Esophagus squamous epithelium (tissue), 5 donors: ENCODE measurements at regions not wholly inside any gene's neighbourhood (a gene's known extent, or its start where the extent isn't known, plus 50 kb on each side); places are given as distances from the start of the nearest gene placed in this dataset.

Experiments
- DNase-seq: peaks from one replicate; lab custom pipeline; 2025; lab: John Stamatoyannopoulos, UW
- H3K27ac ChIP-seq, 4 donors: fragments of 200-600 bp; sonication (generic); one replicate each; pipeline ENCODE4 v1.5.1; 2016 to 2019; ENCODE audit warnings: mild to moderate bottlenecking in 1 of 4
- H3K27me3 ChIP-seq, 4 donors: fragments of 200-600 bp; sonication (generic); 1 replicate in 3 of 4; 2 replicates in 1 of 4; pipeline versions ENCODE4 v1.5.1 to v1.6.0; 2017 to 2021; ENCODE audit warnings: antibody characterized with exemption in 1 of 4
- H3K36me3 ChIP-seq, 3 donors: fragments of 200-600 bp; sonication (generic); one replicate each; pipeline ENCODE4 v1.5.1; 2016 to 2019
- H3K4me1 ChIP-seq, 3 donors: fragments of 200-600 bp; sonication (generic); one replicate each; pipeline ENCODE4 v1.5.1; 2017 to 2019
- H3K4me3 ChIP-seq, 4 donors: fragments of 200-600 bp; sonication (generic); 1 replicate in 3 of 4; 2 replicates in 1 of 4; pipeline ENCODE4 v1.5.1; 2016 to 2019; ENCODE audit warnings: mild to moderate bottlenecking in 2 of 4, moderate library complexity in 1 of 4
- H3K9me3 ChIP-seq, 3 donors: fragments of 200-600 bp; sonication (generic); one replicate each; pipeline ENCODE4 v1.5.1; 2016 to 2019
- CTCF ChIP-seq, 6 experiments: fragments of 450-650 bp in 4 of 6; fragments of 200-600 bp in 2 of 6; sonication (generic) in 2 of 6; IDR thresholded peaks; one replicate each; pipeline ENCODE4 v1.5.1; 2016 to 2019; ENCODE audit warnings: antibody characterized with exemption in 6 of 6, mild to moderate bottlenecking in 4 of 6, moderate library complexity in 4 of 6
- POLR2A ChIP-seq, 4 donors: fragments of 450-650 bp; IDR thresholded peaks; one replicate each; pipeline ENCODE4 v1.6.1; 2017; ENCODE audit warnings: antibody characterized with exemption in 4 of 4, mild to moderate bottlenecking in 4 of 4, moderate library complexity in 3 of 4
- WGBS, 2 donors: methylation state at CpG; one replicate each; pipeline ENCODE4 v1.1.5; 2018; 5-methylcytosine and 5-hydroxymethylcytosine counted together
- intact Hi-C: fragments of 100-400 bp; cut with DNase I; formaldehyde crosslinking; loops from one replicate; pipeline ENCODE4 v1.15.0; 2022
- donor health status: DM: yes; HTN: yes; CAD: no.

DNA sequence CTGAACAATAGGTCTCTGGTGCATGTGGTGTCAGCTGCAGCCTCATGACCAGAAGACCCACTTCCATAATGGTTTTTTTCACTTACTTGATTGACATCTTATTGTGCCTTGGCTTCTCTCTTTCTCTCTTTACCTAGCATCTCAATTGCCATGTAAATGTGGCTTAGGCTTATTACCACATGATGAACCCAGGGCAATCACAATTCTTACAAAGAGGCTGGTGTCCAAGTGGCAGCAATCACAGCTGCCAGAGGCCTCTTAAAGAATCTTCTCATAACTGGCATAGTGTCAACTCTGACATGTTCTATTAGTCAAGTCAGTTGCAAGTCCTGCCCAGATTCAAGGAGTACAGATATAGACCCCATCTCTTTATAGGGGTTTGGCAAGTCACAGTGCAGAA lies 1224.8 kb downstream of the SUCLG1 start:
- intact Hi-C loops: no loop called here
- no peaks in the 10 kb centered on the region for H3K9me3 ChIP-seq
- H3K36me3 ChIP-seq: no peaks in the 10 kb centered on the region
- no peaks in the 10 kb centered on the region for H3K4me1 ChIP-seq
- DNase-seq: no peak
- H3K27me3 ChIP-seq: no peaks in the 10 kb centered on the region
- no peak overlapping the region for H3K27ac ChIP-seq
- no peak for TF ChIP-seq CTCF (IDR thresholded peaks at IDR 0.05)
- no peak for TF ChIP-seq POLR2A (IDR thresholded peaks at IDR 0.05)
- no peak overlapping the region for H3K4me3 ChIP-seq

DNA sequence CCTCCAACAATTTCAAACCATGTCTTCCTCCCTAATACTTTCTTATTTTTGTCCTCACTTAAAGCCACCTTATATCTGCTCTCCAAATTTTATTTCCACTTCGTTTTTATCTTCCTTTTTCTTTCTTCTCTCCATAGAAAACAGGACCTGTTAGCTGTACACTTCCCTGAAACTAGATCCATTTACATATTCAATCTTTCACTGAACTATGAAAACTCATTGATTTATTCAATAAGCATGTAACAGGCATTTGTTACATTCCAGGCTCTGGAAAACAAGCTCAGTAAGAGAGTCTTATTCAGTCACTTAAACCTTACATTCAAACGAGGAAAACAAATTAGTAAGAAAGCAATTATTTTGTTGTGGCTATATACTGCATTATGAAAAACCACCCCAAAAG lies 1225.3 kb downstream of the SUCLG1 start:
- Histone ChIP-seq H3K4me1 (no peaks in the 10 kb centered on the region), H3K9me3 (no peaks in the 10 kb centered on the region), H3K36me3 (no peaks in the 10 kb centered on the region), H3K27me3 (no peaks in the 10 kb centered on the region), H3K27ac (no peak overlapping the region), H3K4me3 (no peak overlapping the region)
- WGBS, 2 donors: 39 to 51% methylated on average over 2 of the region's 2 CpGs
- no peak for DNase-seq
- intact Hi-C loops: no loop called here
- TF ChIP-seq CTCF (IDR thresholded peaks at IDR 0.05): no peak
- no peak for TF ChIP-seq POLR2A (IDR thresholded peaks at IDR 0.05)

GRCh38 chr2:83233326-83233725 lies 1225.8 kb downstream of the SUCLG1 start:
- Histone ChIP-seq H3K27me3 (no peaks in the 10 kb centered on the region), H3K27ac (no peak overlapping the region), H3K36me3 (no peaks in the 10 kb centered on the region), H3K4me1 (no peaks in the 10 kb centered on the region), H3K9me3 (no peaks in the 10 kb centered on the region), H3K4me3 (no peak overlapping the region)
- TF ChIP-seq CTCF (IDR thresholded peaks at IDR 0.05) (no peak), POLR2A (IDR thresholded peaks at IDR 0.05) (no peak)
- intact Hi-C loops: no loop called here
- no peak for DNase-seq

- intact Hi-C loops: no loop called here
- H3K4me1 ChIP-seq: no peaks in the 10 kb centered on the region
- TF ChIP-seq POLR2A (IDR thresholded peaks at IDR 0.05) (no peak), CTCF (IDR thresholded peaks at IDR 0.05) (no peak)
- H3K36me3 ChIP-seq: no peaks in the 10 kb centered on the region
- no peak overlapping the region for H3K4me3 ChIP-seq
- WGBS, 2 donors: 61 to 70% methylated on average over 2 of the region's 2 CpGs
- no peaks in the 10 kb centered on the region for H3K27me3 ChIP-seq
- no peaks in the 10 kb centered on the region for H3K9me3 ChIP-seq
- H3K27ac ChIP-seq: no peak overlapping the region
- DNase-seq: no peak
These were observed 1229.6 kb downstream of the SUCLG1 start for GRCh38 chr2:83229443-83229842.

DNA sequence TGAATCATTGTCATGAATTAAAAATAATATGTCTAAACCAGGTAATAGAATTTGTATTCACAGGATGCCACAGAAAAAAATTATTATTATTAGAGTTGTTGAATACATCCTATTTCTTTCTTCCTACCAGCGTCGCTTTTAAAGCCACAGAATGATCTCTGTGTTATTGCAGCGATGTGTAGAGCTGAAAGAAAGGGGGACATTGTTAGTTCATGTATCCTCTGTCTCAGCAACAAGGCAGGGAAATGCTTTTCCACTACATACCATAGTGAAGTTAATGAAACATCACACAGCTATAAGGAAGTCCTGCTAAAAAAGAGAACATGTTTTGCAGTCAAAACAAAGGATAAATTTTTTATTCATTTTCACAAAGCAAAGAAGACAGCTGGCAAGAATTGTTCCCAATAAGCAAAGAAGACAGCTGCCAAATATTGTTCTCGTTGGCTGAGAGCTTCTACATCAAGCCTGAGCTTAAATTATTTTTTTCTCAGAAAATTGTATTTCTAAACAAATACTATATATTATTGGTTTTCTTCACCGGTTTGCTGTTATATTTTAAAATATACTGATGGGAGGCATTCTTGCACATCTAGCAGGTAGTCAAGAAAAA lies 1234.4 kb downstream of the SUCLG1 start:
- Histone ChIP-seq H3K36me3 (no peaks in the 10 kb centered on the region), H3K27me3 (no peaks in the 10 kb centered on the region), H3K27ac (no peak overlapping the region), H3K4me3 (no peak overlapping the region), H3K4me1 (no peaks in the 10 kb centered on the region), H3K9me3 (no peaks in the 10 kb centered on the region)
- DNase-seq: no peak
- 42 to 44% methylated on average over 5 of the region's 5 CpGs for WGBS, 2 donors
- intact Hi-C loops: no loop called here
- no peak for TF ChIP-seq POLR2A (IDR thresholded peaks at IDR 0.05)
- no peak for TF ChIP-seq CTCF (IDR thresholded peaks at IDR 0.05)
